ENCODE measurements at regions not wholly inside any gene's neighbourhood (a gene's known extent, or its start where the extent isn't known, plus 50 kb on each side); places are given as distances from the start of the nearest gene placed in this dataset.
"Not testable (repeated sequence)": the region's sequence is repeated elsewhere in the genome, so short reads cannot be mapped to it uniquely, and the experiment has no call there.

DNA sequence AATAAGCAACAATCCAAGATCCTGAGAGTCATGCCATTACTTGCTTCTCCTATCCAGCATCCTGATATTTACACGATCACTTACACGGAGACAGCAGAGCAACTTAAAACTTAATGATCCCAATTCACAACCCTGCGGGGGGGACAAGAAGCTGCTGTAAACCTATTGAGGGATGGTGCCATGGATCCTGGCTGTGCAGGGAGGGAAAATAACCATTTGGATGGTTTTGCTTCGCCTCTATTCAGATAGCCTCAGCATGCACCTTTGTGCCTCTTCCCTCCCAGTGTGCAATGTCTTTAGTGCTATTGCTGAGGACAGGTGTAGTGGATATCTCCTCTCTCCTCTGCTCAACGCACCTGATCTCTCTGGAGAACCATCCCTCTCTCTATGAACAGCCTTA lies 89.7 kb upstream of the PPARGC1A start:
- ATAC-seq, result no peak

DNA sequence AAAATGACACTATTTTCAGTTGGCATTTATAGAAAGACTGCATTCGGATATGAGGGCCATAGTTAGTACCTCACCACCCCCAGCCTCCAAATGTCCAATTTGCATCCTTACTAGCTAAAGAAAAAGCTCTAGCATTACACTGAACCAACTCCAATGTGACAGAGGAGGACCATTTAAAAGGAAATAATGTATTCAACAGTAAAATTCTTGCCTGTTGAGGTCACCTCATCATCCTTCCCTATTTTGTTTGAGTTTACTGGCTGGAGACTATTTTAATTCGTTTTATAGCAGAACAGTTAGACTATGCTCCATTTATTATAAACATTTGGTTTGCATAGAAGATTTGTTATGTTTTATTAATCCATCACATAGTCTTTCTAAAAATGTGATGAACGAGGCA lies 88.2 kb upstream of the PPARGC1A start:
- ATAC-seq, result no peak

DNA sequence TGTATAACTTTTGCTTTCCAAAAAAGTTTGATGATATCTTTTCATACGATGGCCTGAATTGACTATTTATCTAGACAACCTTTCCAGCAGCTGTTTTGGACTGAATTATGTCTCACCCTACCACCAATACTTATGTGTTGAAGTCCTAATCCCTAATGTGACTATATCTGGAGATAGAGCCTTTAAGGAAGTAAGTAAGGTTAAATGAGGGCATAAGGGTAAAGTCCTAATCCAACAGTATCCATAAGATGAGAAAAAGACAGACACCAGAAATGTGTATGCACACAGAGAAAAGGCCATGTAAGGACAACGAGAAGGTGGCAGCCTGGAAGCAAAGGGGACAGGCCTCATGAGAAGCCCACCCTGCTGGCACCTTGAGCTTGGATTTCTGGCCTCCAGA lies 86.6 kb upstream of the PPARGC1A start:
- no peak for ATAC-seq

DNA sequence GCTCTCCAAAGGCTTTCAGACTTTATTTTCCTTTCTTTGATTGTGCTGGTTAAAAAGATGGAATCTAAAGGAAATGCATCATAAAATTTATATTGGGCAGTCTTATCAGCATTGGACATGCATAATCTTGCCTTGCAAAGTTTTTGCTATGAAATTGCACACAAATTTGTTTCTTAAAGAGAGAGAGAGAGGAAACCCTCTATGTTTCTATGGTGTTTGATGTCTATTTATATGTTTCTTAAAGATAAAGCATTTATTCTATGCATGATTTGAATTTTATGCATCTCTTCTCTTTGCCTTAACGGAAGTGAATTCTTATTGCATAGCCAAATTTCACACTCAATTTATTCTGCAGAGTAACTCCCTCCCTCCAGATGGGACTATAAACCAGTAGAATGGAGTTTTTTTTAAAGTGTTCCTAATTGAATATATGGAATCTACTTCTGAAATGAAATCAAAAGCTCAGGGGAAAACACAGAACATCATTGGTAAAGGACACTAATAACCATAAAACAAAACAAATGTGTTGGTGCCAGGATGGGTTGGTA lies 83.5 kb upstream of the PPARGC1A start:
- ATAC-seq, result no peak

DNA sequence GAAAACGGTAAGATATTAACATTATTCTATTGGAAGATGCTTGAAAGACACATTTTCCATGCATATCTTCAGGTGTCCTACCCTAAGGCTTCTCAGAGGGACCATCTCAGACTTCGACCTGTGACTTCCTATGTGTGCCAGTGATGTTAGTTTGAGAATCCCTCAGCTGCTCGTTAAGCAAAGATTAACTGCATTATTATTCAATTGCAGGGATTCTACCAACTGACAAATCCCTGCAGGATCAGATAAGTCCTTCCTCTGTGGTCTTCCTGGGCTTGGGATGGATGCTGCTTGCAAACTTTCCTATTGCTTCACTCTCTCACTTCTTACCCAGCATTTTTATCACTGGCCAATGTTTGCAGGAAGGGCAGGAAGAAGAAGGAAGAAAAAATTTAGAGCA lies 83.0 kb upstream of the PPARGC1A start:
- no peak for ATAC-seq

DNA sequence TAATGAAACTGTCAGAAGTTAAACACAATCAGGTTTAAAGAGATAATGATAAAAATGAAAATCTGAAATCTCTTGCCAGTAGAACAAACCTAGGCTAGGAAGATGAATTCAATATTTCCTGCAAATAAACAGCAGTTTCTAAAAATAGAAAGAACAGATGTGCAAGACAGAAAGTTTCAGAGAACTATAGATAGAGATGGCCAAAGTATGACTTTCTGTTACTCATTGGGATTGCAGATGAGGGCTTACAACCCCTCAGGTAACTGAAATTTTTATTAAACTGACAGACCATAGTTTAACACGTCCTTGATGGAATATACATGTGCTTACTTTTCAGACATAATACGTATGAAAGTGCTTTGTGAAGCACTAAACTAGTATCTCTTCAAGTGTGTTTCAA lies 82.3 kb upstream of the PPARGC1A start:
- ATAC-seq, result no peak

DNA sequence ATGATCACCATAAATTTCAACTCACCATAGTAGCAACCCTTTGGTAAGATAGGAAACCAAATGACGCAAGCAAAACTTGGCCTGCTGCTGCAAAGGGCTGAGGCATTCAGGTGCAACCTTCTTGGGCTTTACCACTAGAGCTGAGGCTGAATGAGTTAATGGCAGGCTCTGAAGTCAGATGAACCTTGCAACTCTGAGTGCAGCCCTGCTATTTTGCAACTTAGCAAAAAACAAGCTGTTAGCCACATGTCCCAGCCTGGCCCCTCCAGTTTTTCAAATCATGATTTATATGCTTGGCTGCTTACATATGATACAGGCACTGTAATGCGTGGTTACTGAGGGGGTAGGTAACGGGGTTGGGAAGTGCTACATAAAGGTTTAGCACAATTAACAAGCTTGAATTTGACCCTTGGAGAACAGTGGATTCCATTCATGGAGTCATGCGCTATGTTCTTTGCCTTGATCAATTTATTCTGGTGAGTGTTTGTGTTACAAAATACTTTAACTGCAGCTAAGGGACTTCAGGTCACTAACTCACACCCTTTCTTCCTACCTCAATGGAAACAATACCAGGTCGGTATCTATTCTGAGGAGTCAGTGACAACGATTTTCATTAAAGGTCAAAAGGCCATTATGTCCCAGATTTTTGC lies 80.5 kb upstream of the PPARGC1A start:
- no peak for ATAC-seq

DNA sequence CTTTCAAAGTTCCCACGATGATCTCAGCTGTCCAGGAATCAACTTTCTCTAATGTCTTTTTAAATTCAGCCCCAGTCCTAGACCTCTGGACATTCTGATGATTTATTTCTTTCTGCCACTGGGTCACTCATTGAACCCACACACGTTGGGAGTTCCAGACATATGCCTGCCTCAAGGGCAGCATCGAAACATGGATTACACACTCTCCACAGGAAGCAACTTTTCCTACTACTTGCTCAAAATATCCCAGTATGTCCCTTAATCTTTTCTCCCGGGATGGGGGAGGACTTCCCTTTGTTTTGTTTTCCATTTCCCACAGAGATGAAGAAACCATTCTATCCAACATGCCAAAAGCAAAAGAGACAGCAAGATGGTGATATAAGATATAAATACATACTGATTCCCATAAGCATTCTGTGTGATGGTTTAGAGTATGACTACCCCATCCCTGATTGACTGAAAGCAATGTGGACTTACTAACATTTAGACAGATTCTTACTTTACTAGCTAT lies 79.8 kb upstream of the PPARGC1A start:
- no peak for ATAC-seq

DNA sequence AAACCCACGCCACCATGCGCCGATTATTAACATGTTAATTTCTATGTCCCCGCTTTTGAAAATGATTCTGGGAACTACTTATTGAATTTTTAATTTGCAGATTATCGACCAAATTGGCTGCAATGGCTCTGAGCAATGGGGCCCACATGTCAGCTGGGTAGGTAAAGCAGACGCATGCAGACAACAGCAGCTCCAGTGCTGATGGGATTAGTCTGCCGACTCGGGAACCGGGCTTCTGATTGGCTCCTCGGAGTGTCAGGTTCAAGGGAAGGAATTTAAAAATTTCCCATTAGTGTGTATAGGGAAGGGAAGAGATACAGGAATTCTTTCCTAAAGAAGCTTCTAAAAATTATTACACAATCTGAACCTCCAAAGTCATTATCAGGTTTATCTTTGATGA lies 77.4 kb upstream of the PPARGC1A start:
- no peak for ATAC-seq

DNA sequence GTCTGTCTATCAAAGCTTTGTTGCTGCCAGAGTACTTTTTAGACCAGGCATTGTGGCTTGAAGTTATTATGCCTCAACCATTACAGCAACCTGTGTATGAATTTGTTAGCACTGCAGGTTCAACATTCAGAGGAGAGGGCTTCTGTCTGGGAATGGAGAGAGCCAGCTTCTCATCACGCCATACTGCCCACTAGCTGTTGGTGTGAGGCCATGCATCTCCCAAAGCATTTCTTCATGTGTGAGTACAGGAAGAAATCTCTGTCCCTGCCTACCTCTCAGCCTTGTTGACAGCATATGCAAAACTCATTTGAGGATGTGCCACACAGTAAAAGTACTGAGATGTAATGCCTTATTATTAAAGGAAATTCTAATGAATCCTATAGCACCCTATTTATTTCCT lies 76.9 kb upstream of the PPARGC1A start:
- ATAC-seq, result no peak

DNA sequence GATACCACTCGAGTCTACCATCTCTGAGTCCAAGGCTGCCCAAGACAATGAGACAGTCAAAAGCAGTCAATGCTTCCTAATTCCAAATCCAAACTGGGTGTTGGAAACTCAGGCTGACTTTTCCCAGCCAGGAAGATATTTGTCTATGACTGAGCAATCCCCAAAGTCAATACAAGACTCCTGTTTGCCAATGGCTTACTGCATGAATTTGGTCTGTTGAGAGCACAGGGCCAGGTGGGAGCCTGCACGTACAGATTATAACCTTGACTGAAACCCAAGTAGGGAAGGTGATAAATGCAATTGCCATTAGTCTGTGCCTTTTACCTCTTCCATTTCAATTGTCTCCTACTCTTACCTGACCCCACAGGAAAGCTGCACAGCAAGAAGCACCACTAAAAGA lies 72.6 kb upstream of the PPARGC1A start:
- ATAC-seq, result no peak

DNA sequence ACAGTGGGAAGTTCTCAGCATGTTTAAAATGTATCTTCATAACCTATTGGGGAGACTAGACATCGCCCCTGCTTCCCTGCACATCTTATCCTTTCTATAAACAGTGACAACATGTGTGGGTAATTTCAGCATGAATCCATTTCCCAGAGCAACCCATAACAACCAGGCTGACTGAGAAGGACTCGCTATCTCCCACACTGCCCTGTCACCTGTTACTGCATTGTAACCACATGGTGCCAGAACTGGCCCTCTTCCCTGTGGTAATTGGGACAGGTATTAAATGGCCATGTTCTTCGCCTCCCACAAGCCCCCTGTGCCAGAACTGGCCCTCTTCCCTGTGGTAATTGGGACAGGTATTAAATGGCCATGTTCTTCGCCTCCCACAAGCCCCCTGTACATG lies 71.5 kb upstream of the PPARGC1A start:
- ATAC-seq, result not testable (repeated sequence)

DNA sequence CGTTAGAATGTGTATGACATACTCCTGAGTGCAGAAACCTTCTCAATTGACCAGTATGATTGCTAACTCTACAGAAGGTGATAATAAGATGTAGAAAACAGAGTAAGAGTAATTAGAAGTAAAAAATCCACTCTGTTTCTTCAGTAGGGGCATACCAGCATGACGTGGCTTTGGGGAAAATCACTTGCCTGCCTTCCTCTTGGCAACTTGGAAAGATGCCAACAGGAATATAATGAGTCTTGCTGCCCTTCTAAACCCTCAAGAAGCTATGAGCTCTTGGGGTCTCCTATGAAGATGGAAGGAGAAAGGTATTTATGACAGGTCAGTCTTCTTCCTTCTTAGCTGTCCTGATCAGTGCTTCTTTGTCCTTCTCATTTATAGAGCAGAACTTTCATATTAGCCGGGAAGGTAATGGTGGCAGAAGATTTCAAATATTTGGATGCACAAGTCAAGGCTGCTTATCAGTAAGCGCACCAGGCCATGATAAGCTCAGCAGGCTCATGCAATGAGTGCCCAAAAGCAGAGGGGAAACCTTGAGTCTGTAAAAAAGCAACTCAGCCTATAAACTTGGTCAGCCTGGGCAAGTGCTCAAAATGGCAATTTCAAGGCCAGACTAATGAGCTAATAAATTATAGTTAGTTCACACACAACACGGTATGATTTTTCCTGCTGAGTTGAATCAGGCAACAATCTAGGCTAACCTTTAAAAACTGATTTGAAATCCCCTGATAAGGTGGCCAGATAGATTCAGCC lies 69.7 kb upstream of the PPARGC1A start:
- ATAC-seq, result no peak

DNA sequence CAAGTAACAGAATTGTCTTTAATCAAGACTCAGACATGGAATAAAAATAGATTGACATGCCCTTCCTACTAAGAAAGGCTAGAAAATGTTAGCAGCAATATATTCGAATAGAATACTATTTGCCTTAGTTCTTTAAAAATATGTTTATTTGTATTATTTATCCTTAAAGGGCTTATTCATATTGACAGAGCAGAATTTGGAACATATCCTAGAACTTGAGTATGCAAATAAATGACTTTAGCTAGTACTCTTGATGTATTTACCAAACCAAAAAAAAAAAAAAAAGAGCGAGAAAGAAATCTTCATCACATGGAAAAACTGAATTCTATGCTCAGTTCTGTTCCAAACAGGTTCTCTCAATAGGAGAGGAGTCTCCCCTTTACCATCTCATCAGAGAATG lies 68.9 kb upstream of the PPARGC1A start:
- ATAC-seq, result no peak

DNA sequence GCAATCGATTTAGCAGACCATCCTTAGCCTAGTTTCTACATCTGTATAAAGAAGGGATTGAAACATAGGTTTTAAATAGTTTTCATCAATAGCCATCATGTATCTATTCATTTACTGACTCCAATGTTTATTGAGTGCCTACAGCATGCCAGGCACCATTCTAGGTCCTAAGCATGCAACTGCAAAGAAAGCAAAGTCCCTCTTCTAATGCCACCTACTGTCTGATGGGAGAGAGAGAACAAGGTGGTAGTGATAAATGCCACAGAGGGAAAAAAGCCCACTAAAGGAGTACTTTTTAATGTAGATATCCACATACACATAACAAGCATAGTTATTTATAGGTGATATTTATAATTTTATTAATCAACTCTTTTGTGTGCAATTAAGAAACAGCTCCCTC lies 67.6 kb upstream of the PPARGC1A start:
- no peak for ATAC-seq

DNA sequence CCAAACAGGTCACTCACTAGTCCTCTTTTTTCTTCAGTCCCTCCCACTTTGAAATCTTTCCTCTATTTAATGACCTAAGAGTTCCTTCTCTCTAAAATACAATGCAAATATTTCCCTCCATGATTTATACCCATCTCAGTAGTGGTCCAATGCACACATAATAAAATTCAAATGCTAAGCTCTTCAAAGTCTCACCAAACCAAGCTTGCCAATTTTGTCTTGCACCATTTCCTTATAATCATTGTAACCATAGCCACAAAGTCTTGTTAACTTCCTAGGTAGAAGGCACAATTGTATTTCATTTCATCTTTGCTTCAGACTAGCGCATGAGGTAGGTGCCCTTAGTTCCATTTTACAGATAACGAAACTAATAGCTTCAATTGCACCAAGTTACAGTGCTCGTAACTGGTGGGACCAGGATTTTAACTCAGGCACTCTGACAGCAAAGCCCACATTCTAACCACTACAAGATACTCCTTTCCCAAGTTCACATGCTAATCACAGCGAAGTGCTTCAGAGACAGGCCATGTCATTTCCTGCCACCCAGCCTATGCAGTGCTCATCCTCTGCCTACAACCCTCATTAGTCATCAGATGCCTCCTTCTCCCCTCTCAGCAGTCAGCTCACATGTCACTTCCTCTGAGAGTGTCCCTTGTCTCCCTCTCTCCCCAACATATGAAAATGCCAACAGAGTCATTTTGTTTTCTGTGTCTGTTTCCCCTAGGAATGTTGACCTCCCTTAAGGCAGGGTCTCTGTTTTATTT lies 66.9 kb upstream of the PPARGC1A start:
- no peak for ATAC-seq

DNA sequence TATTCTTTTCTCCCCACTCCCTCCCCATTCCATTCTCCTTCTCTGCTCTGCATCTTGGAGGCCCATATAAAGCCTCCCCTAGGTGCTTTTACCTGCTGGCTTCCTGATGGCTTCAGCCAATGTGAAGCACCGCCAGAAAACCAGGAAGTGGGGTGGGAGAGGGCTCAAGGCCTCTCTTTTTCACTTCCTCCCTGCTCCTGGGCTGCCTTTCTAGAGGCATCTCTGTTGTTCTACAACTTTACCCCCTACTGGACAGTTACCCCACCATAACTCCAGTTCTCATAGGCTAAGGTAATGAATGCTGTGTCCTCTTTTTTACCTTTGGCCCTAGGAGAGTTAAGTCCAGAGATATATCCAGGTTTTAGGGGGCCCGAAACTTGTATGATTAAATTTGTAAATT lies 62.4 kb upstream of the PPARGC1A start:
- no peak for ATAC-seq

DNA sequence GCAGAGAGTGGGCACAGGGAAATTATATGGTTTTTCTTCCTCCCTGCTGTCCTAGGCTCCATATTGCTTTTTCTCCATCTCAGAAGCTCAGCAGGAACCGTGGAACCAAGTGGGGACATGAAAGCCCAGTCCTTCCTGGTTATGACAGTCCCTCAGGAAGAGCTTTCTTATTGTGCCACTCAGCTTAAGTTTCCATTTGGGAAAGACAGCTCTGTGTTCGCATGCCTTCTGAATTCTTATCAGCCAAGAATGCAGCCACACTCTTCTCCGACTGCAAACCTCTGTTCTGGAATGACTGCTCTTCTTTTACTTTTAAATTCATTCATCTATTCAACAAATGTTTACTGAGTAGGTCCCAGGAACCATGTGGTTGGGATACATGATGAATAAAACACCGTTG lies 58.0 kb upstream of the PPARGC1A start:
- ATAC-seq, result no peak

DNA sequence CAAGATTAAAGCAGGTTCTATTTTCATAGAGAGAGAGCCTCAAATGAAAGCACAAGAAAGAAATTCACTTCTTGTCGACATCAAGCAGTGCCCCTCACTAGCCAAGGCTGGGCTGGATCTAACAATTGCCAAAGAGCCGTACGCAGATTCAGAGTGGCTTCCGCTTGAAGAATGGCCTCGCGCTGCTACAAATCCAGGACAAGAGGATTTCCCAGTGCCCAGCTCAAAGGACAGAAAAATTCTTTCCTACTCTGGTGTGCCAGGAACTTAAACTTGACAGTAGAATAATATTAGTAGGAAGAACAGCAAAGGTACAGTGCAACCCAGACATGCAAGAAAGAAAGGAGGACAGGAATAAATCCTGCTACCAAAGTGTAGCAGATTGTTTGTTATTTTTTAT lies 56.5 kb upstream of the PPARGC1A start:
- no peak for ATAC-seq

DNA sequence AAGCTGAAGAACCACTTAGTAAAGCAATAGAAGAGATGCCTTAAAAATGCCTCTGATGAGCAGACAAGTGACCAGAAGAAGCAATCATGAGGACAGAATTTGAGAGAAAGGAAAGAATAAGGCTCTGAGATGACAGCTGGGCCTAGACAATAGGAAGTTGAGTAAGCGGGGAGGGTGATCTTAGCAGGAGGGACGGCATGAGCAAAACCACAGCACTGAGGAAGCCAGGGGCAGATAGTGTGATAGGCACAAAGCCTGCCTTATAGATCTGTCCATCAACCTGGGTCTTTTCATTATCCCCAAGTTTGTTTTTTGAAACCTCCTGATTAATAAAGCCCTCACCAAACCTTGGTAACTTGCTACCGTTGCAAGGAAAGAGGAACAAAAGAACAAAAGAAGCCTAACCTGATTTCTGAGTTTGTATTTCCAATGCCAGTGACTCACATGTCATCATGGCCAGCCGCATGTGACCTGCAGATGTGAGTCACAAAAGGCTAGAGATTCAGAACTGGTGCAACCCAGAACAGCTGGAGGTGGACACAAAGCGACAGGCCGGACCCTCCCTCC lies 55.7 kb upstream of the PPARGC1A start:
- ATAC-seq, result peak; percentile 94

DNA sequence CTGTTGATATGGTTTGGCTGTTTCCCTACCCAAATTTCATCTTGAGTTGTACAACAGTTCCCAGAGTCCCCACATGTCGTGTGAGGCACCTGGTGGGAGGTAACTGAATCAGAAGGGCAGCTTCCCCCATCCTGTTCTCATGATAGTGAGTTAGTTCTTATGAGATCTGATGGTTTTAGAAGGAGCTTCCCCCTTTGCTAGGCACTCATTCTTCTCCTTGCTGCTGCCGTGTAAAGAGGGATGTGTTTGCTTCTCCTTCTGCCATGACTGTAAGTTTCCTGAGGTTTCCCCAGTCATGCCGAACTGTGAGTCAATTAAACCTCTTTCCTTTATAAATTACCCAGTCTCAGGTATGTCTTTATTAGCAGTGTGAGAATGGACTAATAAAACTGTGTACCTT lies 54.7 kb upstream of the PPARGC1A start:
- not testable (repeated sequence) for ATAC-seq

DNA sequence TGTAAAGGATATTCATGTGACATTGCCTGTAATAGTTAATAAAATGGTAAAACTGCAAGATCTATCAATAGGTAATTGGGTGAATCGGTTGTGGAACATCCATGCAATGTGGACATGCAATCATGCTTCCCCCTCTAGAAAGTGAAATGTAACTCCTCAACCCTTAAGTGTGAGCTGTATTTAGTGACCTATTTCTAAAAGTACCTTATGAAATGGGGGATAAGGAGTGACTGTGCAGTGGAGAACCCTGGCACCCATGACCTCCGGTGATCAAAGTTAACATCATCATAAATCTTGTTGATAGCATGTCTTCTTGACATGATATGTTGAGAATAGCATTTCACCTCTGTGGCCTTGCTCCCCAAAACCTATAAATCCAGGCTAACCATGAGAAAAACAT lies 53.6 kb upstream of the PPARGC1A start:
- ATAC-seq, result no peak

DNA sequence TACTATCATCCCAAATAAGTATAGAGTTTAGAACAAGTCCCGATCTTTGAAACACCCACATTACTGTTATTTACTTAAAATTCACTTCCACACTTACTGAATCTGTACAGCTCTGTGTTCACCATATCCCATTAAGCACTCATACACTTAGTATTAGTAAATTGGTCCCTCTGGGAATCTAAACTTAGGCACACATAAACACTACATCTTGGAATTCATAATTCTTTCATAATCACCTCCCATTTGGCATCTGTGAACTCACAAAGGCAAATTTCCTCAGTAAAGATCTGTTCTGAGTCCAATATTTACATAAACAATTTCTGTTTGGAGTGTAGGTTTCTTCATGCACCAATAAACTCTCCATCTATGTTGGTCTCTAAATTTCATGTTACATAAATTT lies 52.6 kb upstream of the PPARGC1A start:
- ATAC-seq, result no peak

Data from esophagus mucosa (tissue), 1 donor.